ENCODE measurements at regions not wholly inside any gene's neighbourhood (a gene's known extent, or its start where the extent isn't known, plus 50 kb on each side); places are given as distances from the start of the nearest gene placed in this dataset.
A peak's percentile ranks its signal among the peaks of the same experiment; 100 is the strongest.
"Not testable (repeated sequence)": the region's sequence is repeated elsewhere in the genome, so short reads cannot be mapped to it uniquely, and the experiment has no call there.

- intact Hi-C loops (cut with DNase I); H3K27me3 ChIP-seq; H3K9me3 ChIP-seq; H3K36me3 ChIP-seq; H3K27ac ChIP-seq; H3K4me3 ChIP-seq; H3K4me1 ChIP-seq: not testable (repeated sequence)
- TF ChIP-seq CTCF (IDR thresholded peaks at IDR 0.05), result peak; percentile 45 to 48
- DNase-seq, result peak in 2 of 4 donors; percentile 1 to 21
- ATAC-seq, result peak; percentile 72
Measured at GRCh38 chr1:46878173-46878782, 63.0 kb downstream of the CYP4A11 start.

- H3K4me3 ChIP-seq; intact Hi-C loops (cut with DNase I): not testable (repeated sequence)
- peak; percentile 77 for ATAC-seq
Measured at GRCh38 chr1:46876093-46876492, 65.2 kb downstream of the CYP4A11 start.

More at GRCh38 chr1:46876093-46876492, 65.2 kb downstream of the CYP4A11 start:
- H3K27me3 ChIP-seq, H3K4me1 ChIP-seq, DNase-seq, H3K9me3 ChIP-seq, H3K36me3 ChIP-seq, H3K27ac ChIP-seq: not testable (repeated sequence)
- TF ChIP-seq CTCF (IDR thresholded peaks at IDR 0.05), result peak; percentile 13 to 30
